HFFc6 (cell line): ENCODE measurements at regions not wholly inside any gene's neighbourhood (a gene's known extent, or its start where the extent isn't known, plus 50 kb on each side); places are given as distances from the start of the nearest gene placed in this dataset.

Experiments
- DNase-seq: peaks from one replicate; pipeline ENCODE4 v3.0.0-alpha.2; 2018
- H3K27ac Mint-ChIP-seq: 2 replicates; pipeline ENCODE4 v1.8.0; 2020; ENCODE audit warnings: mild to moderate bottlenecking, mixed read lengths
- H3K27me3 Mint-ChIP-seq: 2 replicates; pipeline ENCODE4 v1.8.0; 2021; ENCODE audit warnings: mild to moderate bottlenecking, moderate library complexity, mixed read lengths; ENCODE audit not compliant: insufficient read depth
- H3K36me3 Mint-ChIP-seq: 2 replicates; pipeline ENCODE4 v1.8.0; 2021; ENCODE audit warnings: low read depth, mixed read lengths
- H3K4me1 Mint-ChIP-seq: 2 replicates; pipeline ENCODE4 v1.8.0; 2020; ENCODE audit warnings: low read depth, mixed read lengths
- H3K4me3 Mint-ChIP-seq: 2 replicates; pipeline ENCODE4 v1.8.0; 2020; ENCODE audit warnings: mild to moderate bottlenecking, moderate library complexity, mixed read lengths
- H3K9me3 Mint-ChIP-seq: 2 replicates; pipeline ENCODE4 v1.8.0; 2020; ENCODE audit warnings: mild to moderate bottlenecking, mixed read lengths
- TF ChIP-seq, protein P1 (sequence below): fragments of 200-600 bp; sonication (generic); IDR thresholded peaks from 2 replicates; pipeline ENCODE4 v1.5.0; 2021; ENCODE audit warnings: antibody characterized with exemption, mild to moderate bottlenecking

DNA sequence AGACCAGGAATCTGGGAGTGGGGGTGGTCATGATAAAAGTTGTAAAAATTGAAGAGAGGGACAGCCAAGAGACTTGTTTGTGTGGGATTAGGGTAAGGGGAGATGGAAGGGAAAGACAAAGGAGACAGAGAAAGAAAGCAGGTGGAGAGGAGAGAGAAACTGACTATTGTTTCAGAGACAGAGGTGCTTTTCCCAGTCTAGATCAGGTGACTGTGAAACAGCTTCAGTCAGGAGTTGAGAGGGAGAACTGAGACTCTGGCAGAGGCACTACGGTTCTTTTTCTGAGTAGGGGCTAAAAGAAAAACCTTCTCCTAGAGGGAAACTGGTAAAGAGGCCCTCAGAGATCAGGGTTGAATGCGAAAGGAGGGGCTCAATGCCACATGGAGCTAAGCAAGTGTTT is 106.4 kb downstream of the KDR start:
- no peaks in the 10 kb centered on the region for H3K9me3 Mint-ChIP-seq
- no peaks in the 10 kb centered on the region for H3K4me1 Mint-ChIP-seq
- no peak for DNase-seq
- H3K27me3 Mint-ChIP-seq, result peaks cover 1% of the 10 kb centered on the region; the same call in 1 of the 2 replicates
- H3K27ac Mint-ChIP-seq, result no peak overlapping the region
- no peak overlapping the region for H3K4me3 Mint-ChIP-seq
- no peaks in the 10 kb centered on the region for H3K36me3 Mint-ChIP-seq
- TF ChIP-seq, protein P1, sequence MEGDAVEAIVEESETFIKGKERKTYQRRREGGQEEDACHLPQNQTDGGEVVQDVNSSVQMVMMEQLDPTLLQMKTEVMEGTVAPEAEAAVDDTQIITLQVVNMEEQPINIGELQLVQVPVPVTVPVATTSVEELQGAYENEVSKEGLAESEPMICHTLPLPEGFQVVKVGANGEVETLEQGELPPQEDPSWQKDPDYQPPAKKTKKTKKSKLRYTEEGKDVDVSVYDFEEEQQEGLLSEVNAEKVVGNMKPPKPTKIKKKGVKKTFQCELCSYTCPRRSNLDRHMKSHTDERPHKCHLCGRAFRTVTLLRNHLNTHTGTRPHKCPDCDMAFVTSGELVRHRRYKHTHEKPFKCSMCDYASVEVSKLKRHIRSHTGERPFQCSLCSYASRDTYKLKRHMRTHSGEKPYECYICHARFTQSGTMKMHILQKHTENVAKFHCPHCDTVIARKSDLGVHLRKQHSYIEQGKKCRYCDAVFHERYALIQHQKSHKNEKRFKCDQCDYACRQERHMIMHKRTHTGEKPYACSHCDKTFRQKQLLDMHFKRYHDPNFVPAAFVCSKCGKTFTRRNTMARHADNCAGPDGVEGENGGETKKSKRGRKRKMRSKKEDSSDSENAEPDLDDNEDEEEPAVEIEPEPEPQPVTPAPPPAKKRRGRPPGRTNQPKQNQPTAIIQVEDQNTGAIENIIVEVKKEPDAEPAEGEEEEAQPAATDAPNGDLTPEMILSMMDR, result no peak

DNA sequence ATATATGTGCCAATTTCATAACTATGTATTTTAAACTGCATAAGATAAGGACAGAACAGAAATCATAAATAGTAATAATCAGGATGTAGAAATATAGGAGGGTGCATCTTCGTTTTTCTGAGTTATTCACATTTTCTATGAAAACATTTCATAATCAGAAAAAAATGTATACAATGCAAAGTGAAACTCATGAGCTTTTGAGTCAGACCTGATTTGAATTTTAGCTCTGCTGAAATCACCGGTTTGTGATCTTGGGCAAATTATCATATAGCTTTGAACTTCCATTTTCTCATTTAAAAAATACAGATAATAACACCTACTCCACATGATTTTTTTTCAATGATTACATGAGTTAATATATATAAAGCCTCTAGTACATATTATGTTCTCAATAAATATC is 106.9 kb downstream of the KDR start:
- Mint-ChIP-seq H3K36me3 (no peaks in the 10 kb centered on the region), H3K27ac (no peak overlapping the region), H3K4me3 (no peak overlapping the region), H3K4me1 (no peaks in the 10 kb centered on the region), H3K9me3 (no peaks in the 10 kb centered on the region), H3K27me3 (peaks cover 1% of the 10 kb centered on the region; the same call in 1 of the 2 replicates)
- TF ChIP-seq, protein P1, result no peak
- no peak for DNase-seq

DNA sequence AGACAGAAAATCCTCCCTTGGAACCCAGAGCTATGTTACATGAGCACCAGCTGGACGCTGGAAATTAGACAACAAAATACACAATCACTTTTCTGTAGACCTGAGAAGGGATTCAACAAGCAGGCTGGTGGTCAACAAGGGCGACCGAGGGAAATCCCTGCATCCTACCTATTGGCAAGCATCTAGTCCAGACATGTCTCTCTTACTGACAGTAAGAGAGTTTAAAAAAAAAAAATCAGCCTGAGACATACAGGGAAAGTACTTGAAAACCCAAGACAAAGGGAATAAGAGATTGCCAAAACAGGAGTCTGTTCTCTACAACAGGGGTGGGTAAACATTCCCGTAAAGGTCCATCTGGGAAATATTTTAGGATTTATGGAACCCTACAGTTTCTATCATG is 108.0 kb downstream of the KDR start:
- no peak overlapping the region for H3K27ac Mint-ChIP-seq

DNA sequence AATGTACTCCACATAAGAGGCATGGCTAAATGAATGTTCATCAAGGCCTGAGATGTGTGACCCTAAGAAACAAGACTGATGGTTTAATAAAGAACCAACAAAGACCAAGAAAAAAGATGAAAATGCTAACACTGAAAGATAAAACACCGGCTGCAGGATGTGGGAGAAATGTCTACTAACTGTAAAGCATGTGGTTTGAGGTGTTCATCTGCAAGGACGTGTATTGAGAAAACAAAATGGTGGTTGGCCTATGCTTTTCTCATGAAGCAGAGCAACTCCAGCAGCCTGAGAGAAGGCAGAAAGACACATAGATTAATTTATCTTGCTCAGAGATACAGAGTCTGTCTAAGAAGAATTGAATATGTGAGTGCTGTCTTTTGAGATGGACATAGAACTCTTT is 109.3 kb downstream of the KDR start:
- DNase-seq, result no peak
- no peak overlapping the region for H3K27ac Mint-ChIP-seq
- no peak overlapping the region for H3K4me3 Mint-ChIP-seq
- TF ChIP-seq, protein P1, result no peak
- H3K36me3 Mint-ChIP-seq, result no peaks in the 10 kb centered on the region
- H3K4me1 Mint-ChIP-seq, result no peaks in the 10 kb centered on the region
- peaks cover 1% of the 10 kb centered on the region; the same call in 1 of the 2 replicates for H3K27me3 Mint-ChIP-seq
- no peaks in the 10 kb centered on the region for H3K9me3 Mint-ChIP-seq

More for the DNA sequence above, 108.0 kb downstream of the KDR start:
- no peak for DNase-seq
- no peak overlapping the region for H3K4me3 Mint-ChIP-seq
- peaks cover 1% of the 10 kb centered on the region; the same call in 1 of the 2 replicates for H3K27me3 Mint-ChIP-seq
- no peaks in the 10 kb centered on the region for H3K4me1 Mint-ChIP-seq
- TF ChIP-seq, protein P1, result no peak
- H3K9me3 Mint-ChIP-seq, result no peaks in the 10 kb centered on the region
- H3K36me3 Mint-ChIP-seq, result no peaks in the 10 kb centered on the region

GRCh38 chr4:55014876-55015275 is 110.5 kb downstream of the KDR start:
- H3K4me3 Mint-ChIP-seq, result no peak overlapping the region
- no peak for DNase-seq
- TF ChIP-seq, protein P1, result no peak
- no peaks in the 10 kb centered on the region for H3K9me3 Mint-ChIP-seq
- H3K27me3 Mint-ChIP-seq, result peaks cover 1% of the 10 kb centered on the region; the same call in 1 of the 2 replicates
- no peaks in the 10 kb centered on the region for H3K4me1 Mint-ChIP-seq
- H3K27ac Mint-ChIP-seq, result no peak overlapping the region
- H3K36me3 Mint-ChIP-seq, result no peaks in the 10 kb centered on the region
